Esophagus (tissue), 2 donors: ENCODE measurements at regions not wholly inside any gene's neighbourhood (a gene's known extent, or its start where the extent isn't known, plus 50 kb on each side); places are given as distances from the start of the nearest gene placed in this dataset.
"Not testable (repeated sequence)": the region's sequence is repeated elsewhere in the genome, so short reads cannot be mapped to it uniquely, and the experiment has no call there.

ENCODE experiments used
- H3K27ac ChIP-seq, 2 donors: one replicate each; pipeline ENCODE4 v1.5.1; 2013; ENCODE audit warnings: low read depth in 2 of 2, mild to moderate bottlenecking in 2 of 2, inconsistent platforms in 1 of 2, low read length in 1 of 2, moderate library complexity in 1 of 2
- H3K27me3 ChIP-seq, 2 donors: one replicate each; pipeline ENCODE4 v1.6.1; 2013; ENCODE audit warnings: low read length in 2 of 2, control low read depth in 1 of 2, mild to moderate bottlenecking in 1 of 2; ENCODE audit not compliant: insufficient read depth in 2 of 2, control insufficient read depth in 1 of 2
- H3K36me3 ChIP-seq, 2 donors: one replicate each; pipeline ENCODE4 v1.6.1; 2013; ENCODE audit warnings: low read length in 1 of 2; ENCODE audit not compliant: control insufficient read depth in 2 of 2, insufficient read depth in 2 of 2
- H3K4me1 ChIP-seq, 2 donors: one replicate each; pipeline ENCODE4 v1.6.1; 2013; ENCODE audit warnings: low read length in 1 of 2; ENCODE audit not compliant: control insufficient read depth in 2 of 2, insufficient read depth in 2 of 2
- H3K4me3 ChIP-seq, 2 donors: one replicate each; pipeline ENCODE4 v1.5.1; 2013; ENCODE audit warnings: low read length in 2 of 2, mild to moderate bottlenecking in 2 of 2, low read depth in 1 of 2, moderate library complexity in 1 of 2
- H3K9me3 ChIP-seq, 2 donors: one replicate each; pipeline ENCODE4 v1.6.1; 2013; ENCODE audit warnings: mild to moderate bottlenecking in 2 of 2, low read depth in 1 of 2, low read length in 1 of 2, moderate library complexity in 1 of 2; ENCODE audit not compliant: control insufficient read depth in 2 of 2, insufficient read depth in 1 of 2
- WGBS, 2 donors: extraction: QIAGEN DNeasy Blood & Tissue Kit; methylation state at CpG; one replicate each; pipeline ENCODE4 v1.1.7; 2013; 5-methylcytosine and 5-hydroxymethylcytosine counted together
- donor health status: healthy with polysubstance abuse.
- donor health status: Bipolar disorder and iron deficiency.

DNA sequence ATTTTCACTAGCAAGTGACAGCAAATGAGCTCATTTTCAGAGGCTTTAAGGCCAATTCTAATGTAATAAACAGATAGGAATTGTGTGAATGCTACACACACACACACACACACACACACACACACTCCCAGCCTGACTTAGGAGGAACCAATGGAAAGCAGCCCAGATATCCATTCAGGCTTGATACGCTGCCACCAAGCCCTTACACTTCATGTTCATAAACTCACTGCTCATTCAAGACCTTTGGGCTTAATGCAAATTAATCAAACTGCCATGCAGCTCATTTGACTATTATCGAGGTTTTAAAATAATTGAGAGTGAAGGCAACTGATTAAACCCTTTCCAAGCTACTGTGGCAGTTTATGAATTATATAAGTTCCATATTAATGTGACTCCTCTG, 298.9 kb upstream of the NCKAP5 start:
- H3K27me3 ChIP-seq, result no peaks in the 10 kb centered on the region
- WGBS, 2 donors, result 46 to 48% methylated on average over 2 of the region's 2 CpGs
- no peaks in the 10 kb centered on the region for H3K36me3 ChIP-seq
- H3K27ac ChIP-seq, result no peak overlapping the region
- no peak overlapping the region for H3K4me3 ChIP-seq
- no peaks in the 10 kb centered on the region for H3K9me3 ChIP-seq
- H3K4me1 ChIP-seq, result no peaks in the 10 kb centered on the region

GRCh38 chr2:133871545-133872209, 303.4 kb upstream of the NCKAP5 start:
- no peak overlapping the region for H3K4me3 ChIP-seq
- H3K27me3 ChIP-seq, result no peaks in the 10 kb centered on the region
- H3K27ac ChIP-seq, result no peak overlapping the region
- no peaks in the 10 kb centered on the region for H3K36me3 ChIP-seq
- H3K9me3 ChIP-seq, result no peaks in the 10 kb centered on the region
- 55 to 59% methylated on average over 4 of the region's 4 CpGs for WGBS, 2 donors
- no peaks in the 10 kb centered on the region for H3K4me1 ChIP-seq

DNA sequence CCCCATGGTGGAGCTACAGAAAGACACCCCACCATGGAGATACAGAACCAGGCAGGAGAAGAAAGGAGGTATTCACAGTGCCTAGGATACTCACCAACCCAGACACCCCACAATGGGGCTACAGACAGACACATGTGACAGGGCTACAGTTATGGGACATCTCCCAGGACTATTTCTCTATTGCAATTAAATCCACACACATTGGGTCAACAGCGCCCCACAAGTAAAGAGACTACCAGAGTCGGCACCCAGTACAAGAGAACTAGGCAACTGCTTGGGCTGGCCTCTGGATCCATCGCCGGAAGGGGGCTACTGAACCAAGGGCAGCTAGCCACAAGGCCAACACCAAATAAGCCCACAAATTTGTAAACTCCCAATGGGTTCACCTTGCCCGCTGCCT, 310.1 kb upstream of the NCKAP5 start:
- Histone ChIP-seq H3K27me3 (no peaks in the 10 kb centered on the region), H3K27ac (no peak overlapping the region), H3K4me1 (no peaks in the 10 kb centered on the region), H3K4me3 (no peak overlapping the region), H3K36me3 (no peaks in the 10 kb centered on the region), H3K9me3 (no peaks in the 10 kb centered on the region)
- WGBS, 2 donors, result 89 to 97% methylated on average over 5 of the region's 5 CpGs

DNA sequence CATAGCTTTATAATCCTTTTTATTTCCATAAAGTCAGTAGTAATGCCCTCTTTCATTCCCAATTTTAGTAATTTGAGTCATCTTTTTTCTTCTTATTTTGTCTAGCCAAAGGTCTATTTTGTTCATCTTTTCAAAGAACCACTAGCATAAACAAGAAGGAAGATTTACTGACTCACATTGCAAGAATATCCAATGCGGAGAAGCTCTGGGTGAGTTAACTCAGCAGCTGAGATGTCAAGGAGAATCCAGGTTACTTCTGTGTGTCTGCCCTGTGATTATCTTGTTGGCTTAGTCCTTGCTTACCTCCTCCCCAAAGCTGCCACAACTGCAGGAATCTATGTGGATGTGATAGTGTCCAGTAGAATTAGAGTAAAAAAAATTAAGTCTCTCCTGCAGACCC, 311.4 kb upstream of the NCKAP5 start:
- H3K27me3 ChIP-seq, result no peaks in the 10 kb centered on the region
- WGBS, 2 donors, result 90 to 97% methylated on average over 1 of the region's 1 CpG
- H3K4me1 ChIP-seq, result no peaks in the 10 kb centered on the region
- H3K9me3 ChIP-seq, result no peaks in the 10 kb centered on the region
- H3K27ac ChIP-seq, result no peak overlapping the region
- no peak overlapping the region for H3K4me3 ChIP-seq
- H3K36me3 ChIP-seq, result no peaks in the 10 kb centered on the region

- not testable (repeated sequence) for H3K4me1 ChIP-seq, H3K4me3 ChIP-seq, H3K27me3 ChIP-seq, H3K27ac ChIP-seq, H3K9me3 ChIP-seq, H3K36me3 ChIP-seq
- 85 to 88% methylated on average over 4 of the region's 4 CpGs for WGBS, 2 donors
Observed at GRCh38 chr2:133882159-133882558, 313.9 kb upstream of the NCKAP5 start.

DNA sequence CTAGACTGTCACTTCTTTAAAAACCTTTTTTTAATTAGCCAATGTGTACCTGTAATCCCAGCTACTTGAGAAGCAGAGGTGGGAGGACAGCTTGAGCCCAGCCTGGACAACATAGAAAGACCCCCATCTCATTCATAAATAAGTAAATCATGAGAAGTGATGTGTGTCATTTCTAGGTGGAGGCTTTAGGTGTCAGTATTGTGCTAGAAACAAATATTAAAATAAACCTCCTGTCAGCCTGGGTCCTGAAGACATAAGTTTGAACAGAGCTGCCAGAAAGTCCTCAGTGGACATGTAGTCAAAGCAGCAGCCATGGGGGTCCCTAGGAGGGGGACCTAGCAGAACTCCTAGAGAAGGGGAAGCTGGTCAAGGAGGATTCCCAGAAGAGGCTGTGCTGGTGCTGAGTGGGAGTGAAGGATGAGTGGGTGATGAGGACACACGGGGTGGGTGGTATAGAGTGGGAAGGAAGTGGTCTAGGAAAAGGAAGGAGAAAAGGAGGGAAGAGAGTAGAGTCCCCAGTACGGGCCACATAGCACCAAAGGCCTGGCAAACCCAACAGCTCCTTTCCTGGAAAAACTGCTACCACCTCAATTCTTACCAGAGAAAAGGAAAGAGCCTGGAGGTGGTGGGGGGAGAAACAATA, 316.6 kb upstream of the NCKAP5 start:
- Histone ChIP-seq H3K9me3 (no peaks in the 10 kb centered on the region), H3K4me3 (no peak overlapping the region), H3K27ac (no peak overlapping the region), H3K27me3 (no peaks in the 10 kb centered on the region), H3K36me3 (no peaks in the 10 kb centered on the region), H3K4me1 (peaks cover 2% of the 10 kb centered on the region in 2 donors)
- 57 to 64% methylated on average over 2 of the region's 2 CpGs for WGBS, 2 donors

- H3K27me3 ChIP-seq, result peaks cover 0 to 5% of the 10 kb centered on the region in 2 donors
Observed at GRCh38 chr2:133885847-133886246, 317.6 kb upstream of the NCKAP5 start.

DNA sequence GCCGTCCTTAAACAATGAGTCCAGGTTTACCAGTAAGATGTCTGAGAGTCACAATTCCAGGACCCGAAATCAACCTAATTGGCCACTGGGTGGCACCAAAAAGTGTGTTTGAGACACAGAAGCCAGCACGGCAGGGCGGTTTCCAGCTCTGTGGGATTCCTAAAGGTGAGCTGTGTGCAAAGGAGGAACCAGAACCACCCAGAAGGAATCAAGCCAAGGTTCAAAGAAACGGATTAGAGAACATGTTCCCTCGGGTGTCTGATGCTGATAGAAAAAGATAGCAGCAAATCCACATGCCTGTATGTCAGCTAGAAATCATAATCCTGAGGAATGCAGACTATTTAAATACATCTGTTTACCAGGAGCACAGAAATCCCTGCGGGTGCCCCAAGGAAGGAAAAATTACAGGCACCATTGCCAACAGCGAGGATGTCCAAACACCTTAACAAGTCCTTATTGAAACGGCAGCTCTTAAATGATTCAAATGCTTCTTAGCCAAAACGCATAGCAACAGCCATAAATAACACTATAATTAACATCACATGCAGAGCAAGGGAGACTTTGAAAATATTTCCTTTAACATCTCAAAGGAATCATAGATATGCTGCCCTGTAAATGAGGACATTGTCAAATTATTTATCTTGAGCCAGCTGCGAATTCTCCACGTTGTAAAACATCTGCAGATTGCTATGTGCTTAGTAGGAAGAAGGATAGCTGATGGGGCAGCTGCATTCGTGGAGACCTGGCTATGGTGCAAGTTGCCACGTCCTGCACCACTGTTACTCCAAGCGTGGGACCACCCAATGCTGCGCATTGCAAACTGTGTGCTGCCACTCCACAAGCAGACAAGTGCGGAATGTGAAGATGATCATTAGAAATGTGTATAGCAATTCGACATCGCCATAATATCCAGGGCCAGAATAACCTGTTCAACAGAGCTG, 318.7 kb upstream of the NCKAP5 start:
- 27 to 34% methylated on average over 19 of the region's 19 CpGs for WGBS, 2 donors
- Histone ChIP-seq H3K36me3 (no peaks in the 10 kb centered on the region), H3K4me3 (no peak overlapping the region), H3K9me3 (no peaks in the 10 kb centered on the region), H3K4me1 (peaks cover 2% of the 10 kb centered on the region in 2 donors), H3K27me3 (peaks cover 0 to 5% of the 10 kb centered on the region in 2 donors), H3K27ac (no peak overlapping the region)

More at GRCh38 chr2:133885847-133886246, 317.6 kb upstream of the NCKAP5 start:
- Histone ChIP-seq H3K9me3 (no peaks in the 10 kb centered on the region), H3K36me3 (no peaks in the 10 kb centered on the region), H3K27ac (no peak overlapping the region), H3K4me3 (no peak overlapping the region), H3K4me1 (peaks cover 2% of the 10 kb centered on the region in 2 donors)
- 28 to 46% methylated on average over 5 of the region's 5 CpGs for whole genome bisulfite sequencing, 2 donors

DNA sequence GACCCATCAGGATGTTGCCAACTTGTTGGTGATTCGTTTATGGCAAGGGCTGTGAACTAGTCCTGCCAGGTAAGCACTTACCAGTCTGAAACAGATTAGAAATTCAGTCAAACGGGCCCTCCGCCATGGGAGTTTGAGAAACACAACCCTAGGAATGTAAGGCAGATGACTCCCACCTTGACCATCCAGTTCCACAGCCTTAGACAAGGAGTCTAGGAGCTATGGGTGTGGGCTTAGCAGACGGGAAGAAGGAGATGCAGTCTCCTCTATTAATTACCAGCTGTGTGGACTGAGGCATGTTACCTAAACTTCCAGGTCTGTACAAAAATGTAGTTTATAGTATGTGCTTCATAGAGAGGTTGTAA, 319.4 kb upstream of the NCKAP5 start:
- 45 to 55% methylated on average over 4 of the region's 4 CpGs for WGBS, 2 donors
- no peaks in the 10 kb centered on the region for H3K36me3 ChIP-seq
- peaks cover 0 to 5% of the 10 kb centered on the region in 2 donors for H3K27me3 ChIP-seq
- H3K27ac ChIP-seq, result no peak overlapping the region
- H3K4me1 ChIP-seq, result peaks cover 2% of the 10 kb centered on the region in 2 donors
- no peak overlapping the region for H3K4me3 ChIP-seq
- no peaks in the 10 kb centered on the region for H3K9me3 ChIP-seq
